NCI-H1105 treated with DMSO at 0.1 percent for 48 hours (cell line): ENCODE measurements at regions not wholly inside any gene's neighbourhood (a gene's known extent, or its start where the extent isn't known, plus 50 kb on each side); places are given as distances from the start of the nearest gene placed in this dataset.
A peak's percentile ranks its signal among the peaks of the same experiment; 100 is the strongest.
"Not testable (repeated sequence)": the region's sequence is repeated elsewhere in the genome, so short reads cannot be mapped to it uniquely, and the experiment has no call there.

Source experiments
- DNase-seq: peaks from one replicate; lab custom pipeline; 2025; lab: John Stamatoyannopoulos, UW

DNA sequence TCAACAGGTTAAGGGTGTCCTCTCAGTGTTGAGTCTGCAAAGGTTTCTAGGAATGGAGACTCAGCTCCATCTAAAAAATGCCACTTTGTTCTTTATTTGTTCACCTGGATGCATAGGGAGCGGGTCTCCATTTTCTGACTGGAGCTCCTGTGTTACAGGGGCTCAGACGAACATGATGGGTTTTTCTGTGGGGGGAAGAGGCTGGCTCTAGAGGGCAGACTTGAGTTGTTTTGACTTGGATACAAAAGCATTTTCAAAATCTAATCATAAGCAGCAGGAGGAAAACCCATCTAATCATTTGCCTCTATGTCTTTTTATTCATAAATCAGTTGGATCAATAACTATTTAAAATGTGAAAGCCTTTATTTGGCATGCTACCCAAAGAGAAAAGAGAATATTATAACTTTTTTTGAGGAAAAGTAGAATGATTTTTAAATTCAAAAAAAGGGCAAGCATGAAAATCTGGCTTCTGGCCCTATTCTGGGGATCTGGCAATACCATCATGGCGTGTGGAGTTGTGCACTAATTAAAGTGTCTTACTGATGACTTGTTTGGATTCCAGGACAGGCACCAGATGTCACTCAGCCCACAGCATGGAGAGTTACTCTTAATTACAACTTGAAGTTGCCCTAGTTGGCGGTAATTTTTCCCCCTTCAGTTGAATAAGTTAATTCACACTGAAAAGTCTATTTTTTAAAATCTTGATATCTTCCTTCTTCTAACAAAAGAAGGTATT lies 594.9 kb downstream of the REEP3 start:
- DNase-seq, result peak; percentile 2

DNA sequence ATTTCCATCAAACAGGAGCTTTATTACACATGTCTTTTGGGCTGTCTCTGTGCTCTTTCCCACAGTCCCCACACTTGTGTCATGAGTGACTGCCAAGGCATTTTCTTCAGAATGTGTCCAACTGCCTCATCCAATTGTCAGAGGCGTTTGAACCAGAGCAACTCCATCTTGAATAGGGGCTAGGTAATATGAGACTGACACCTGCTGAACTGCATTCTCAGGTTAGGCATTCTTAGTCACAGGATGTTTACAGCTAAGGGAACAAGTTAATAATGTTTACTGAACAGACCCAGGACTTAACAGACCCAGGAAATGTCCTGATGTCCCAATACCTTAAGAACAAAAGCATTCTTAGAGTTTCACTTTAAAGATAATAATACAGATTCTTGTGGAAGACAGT lies 595.5 kb downstream of the REEP3 start:
- DNase-seq, result no peak

DNA sequence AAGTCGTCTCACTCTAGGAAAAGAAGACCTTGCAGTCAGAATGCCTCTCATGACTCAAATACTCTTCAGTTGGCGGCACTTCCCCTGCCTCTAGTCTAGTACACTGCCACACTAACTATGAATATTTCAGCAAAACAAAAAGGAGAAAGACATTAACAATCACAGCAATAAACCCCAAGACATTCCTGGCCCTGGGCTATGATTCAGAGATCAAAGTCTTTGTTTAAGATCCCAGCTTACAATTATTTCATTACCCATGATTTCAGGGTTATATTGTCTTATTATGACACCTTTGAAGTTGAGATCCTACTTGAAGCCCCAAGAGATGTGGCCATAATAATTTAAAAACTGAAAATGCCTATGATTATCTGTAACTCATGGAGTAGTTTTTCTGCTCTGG lies 597.5 kb downstream of the REEP3 start:
- no peak for DNase-seq

DNA sequence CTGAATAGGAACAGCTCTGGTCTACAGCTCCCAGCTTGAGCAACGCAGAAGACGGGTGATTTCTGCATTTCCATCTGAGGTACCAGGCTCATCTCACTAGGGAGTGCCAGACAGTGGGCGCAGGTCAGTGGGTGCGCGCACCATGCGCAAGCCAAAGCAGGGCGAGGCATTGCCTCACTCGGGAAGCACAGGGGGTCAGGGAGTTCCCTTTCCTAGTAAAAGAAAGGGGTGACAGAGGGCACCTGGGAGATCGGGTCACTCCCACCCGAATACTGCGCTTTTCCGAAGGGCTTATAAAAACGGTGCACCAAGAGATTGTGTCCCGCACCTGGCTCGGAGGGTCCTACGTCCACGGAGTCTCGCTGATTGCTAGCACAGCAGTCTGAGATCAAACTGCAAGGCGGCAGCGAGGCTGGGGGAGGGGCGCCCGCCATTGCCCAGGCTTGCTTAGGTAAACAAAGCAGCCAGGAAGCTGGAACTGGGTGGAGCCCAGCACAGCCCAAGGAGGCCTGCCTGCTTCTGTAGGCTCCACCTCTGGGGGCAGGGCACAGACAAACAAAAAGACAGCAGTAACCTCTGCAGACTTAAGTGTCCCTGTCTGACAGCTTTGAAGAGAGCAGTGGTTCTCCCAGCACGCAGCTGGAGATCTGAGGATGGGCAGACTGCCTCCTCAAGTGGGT lies 599.2 kb downstream of the REEP3 start:
- not testable (repeated sequence) for DNase-seq

DNA sequence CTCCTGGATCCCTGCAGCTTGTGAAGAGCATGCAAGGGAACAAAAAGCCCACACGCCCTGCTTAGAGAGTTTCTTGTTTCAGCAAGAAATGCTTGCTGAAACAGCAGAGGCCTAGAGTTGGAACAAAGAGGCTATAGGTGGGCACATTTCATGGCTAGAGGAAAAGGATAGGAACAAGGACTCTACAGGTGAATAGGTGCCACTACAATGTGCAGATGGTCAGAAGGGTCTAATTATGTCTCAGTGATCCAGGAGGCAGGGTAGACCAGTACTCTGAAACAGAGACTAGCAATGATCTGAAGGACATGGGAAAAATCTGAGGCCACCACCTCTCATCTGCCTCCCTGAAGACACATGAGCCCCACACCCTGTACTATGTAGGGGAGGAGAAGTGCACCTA lies 609.0 kb downstream of the REEP3 start:
- DNase-seq, result no peak

- no peak for DNase-seq
These were observed 613.5 kb downstream of the REEP3 start for GRCh38 chr10:64134676-64135075.

GRCh38 chr10:64142395-64142794 lies 621.2 kb downstream of the REEP3 start:
- no peak for DNase-seq

DNA sequence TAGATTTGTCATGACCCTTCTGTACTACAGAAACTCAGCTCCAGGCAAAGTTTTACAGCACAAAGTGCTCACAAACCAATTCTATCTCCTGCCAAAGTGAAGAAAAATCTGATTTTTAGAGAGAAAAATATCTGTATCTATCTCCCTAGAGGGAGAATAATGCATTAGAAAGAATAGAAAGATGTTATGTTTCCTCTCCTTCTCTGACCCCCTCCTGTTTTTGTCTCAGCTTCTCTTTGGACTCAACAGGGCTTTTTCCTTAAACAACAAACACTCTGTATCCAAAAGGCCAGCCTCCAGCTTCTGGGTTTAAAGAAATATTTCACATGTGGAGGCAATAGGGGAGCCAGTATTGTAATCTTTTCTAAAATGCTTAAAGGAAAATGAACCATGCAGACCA lies 627.4 kb downstream of the REEP3 start:
- no peak for DNase-seq

GRCh38 chr10:64156166-64156565 lies 635.0 kb downstream of the REEP3 start:
- no peak for DNase-seq

- no peak for DNase-seq
These were observed 637.4 kb downstream of the REEP3 start for GRCh38 chr10:64158551-64158950.

- DNase-seq, result no peak
These were observed 639.0 kb downstream of the REEP3 start for GRCh38 chr10:64159910-64160872.

GRCh38 chr10:64170791-64171190 lies 649.6 kb downstream of the REEP3 start:
- no peak for DNase-seq

- no peak for DNase-seq
These were observed 652.6 kb downstream of the REEP3 start for GRCh38 chr10:64173826-64174225.

DNA sequence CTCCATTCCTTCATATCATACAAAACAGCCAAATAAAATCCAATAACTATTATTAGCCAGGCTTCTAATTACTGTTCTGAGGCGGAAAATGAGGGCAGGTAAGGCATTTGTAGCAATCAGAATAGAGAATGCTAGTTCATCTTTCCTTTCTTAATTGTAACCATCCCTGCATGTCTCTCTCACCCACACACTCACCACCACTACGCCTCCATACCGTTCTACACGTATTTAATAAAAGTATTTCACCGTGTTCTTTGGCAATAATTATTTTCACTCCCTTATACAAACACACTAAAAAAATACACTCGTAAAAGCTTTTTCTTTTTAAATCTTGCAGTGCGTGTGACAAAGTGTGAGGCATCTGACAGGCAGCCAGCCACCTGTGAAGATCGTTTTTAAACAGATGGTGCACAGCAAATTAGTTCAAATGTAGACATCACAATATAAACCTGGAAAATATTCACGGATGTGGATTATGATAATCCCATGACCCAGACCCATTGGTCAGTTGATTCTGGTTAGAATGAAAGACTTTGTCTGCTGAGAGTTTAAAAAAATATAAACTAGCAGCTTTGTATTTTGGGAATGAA lies 653.6 kb downstream of the REEP3 start:
- DNase-seq, result no peak

DNA sequence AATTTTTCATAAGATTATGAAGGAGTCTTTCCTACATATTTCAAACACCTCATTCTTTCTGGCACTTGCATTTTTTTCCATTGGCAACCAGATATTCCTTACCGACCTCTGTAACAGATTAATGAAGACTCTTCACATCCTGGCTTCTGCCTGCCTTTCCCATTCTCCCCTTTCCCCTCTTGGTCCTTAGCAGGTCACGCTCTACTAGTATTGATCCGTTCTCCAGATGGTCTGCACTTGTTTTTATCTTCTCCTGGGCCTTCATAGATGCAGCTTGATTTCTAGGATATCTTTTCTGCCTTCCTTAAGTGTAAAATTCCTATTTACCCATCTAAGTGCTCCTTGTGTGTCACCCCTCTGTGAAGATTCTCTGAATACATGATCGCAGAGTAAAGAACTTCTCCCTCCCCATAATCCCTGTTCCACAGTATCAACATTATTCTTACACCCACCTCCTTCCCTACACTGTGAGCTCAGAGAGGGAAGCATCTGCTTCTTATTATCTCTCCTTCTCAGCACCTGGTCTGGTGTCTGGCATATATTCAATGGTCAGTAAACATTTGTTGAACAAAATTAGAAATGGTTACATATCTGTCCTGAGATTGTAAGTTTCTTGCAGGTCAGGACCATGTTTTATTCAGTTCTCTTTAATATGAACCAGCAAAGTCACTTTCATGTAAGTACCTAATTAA lies 654.2 kb downstream of the REEP3 start:
- no peak for DNase-seq

DNA sequence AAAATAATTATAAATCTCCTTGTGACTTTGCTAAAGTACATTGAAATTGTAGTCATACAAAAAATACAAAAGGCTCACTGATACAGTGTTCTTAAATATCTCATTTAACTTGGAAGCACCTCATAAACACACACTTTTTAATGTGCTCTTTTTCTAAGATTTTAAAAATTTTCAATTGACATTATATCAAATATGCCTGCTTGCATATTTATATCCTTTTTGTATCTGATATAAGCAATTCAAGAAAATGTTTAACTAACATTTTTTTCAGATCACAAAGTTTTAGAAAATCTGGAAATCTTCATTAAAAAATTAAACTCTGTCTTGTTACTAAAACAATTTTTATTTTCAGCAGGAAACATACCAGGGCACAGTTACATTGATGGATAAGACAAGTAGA lies 661.5 kb downstream of the REEP3 start:
- DNase-seq, result no peak

GRCh38 chr10:64191286-64191685 lies 670.1 kb downstream of the REEP3 start:
- DNase-seq, result no peak

DNA sequence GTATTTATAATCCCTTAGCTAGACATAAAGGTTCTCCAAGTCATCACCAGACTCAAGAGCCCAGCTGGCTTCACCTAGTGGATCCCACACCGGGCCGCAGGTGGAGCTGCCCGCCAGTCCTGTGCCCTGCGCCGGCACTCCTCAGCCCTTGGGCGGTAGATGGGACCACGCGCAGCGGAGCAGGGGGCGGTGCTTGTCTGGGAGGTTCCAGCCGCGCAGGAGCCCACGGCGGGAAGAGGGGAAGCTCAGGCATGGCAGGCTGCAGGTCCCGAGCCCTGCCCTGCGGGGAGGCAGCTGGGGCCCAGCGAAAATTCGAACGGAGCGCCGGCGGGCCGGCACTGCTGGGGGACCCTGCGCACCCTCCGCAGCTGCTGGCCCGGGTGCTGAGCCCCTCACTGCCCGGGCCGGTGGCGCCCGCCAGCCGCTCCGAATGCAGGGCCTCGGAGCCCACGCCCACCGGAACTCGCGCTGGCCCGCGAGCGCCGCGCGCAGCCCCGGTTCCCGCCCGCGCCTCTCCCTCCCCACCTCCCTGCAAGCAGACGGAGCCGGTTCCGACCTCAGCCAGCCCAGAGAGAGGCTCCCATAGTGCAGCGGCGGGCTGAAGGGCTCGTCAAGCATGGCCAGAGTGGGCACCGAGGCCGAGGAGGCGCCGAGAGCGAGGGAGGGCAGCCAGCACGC lies 675.6 kb downstream of the REEP3 start:
- no peak for DNase-seq

GRCh38 chr10:64201936-64202335 lies 680.7 kb downstream of the REEP3 start:
- no peak for DNase-seq

DNA sequence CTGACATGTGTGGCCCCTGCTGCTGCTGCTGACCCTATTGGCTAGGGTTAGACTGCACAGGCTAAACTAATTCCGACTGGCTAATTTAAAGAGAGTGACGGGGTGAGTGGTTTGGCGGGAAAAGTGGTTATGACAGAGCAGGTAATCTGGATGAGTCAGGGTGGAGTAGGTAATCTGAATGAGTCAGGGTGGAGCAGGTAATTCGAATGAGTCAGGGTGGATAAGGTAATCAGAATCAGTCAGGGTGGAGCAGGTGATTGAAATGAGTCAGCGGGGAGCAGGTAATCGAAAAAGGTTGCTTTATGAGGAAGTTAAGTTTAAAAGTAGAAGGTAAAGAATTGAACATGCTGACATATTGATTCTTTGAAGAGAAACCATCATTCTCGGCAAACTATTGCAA lies 683.3 kb downstream of the REEP3 start:
- not testable (repeated sequence) for DNase-seq

GRCh38 chr10:64206409-64206808 lies 685.2 kb downstream of the REEP3 start:
- no peak for DNase-seq
